Activated CD8-positive, alpha-beta memory T cell treated with anti-CD3 and anti-CD28 coated beads for 48 hours (primary cell): ENCODE measurements at regions not wholly inside any gene's neighbourhood (a gene's known extent, or its start where the extent isn't known, plus 50 kb on each side); places are given as distances from the start of the nearest gene placed in this dataset.
A peak's percentile ranks its signal among the peaks of the same experiment; 100 is the strongest.

ENCODE experiments used
- DNase-seq, 3 experiments: peaks; one replicate each; pipeline ENCODE4 v3.0.0-alpha.2; 2020; ENCODE audit warnings: low read depth in 2 of 3, low spot score in 2 of 3

- no peak for DNase-seq
Observed at GRCh38 chr9:79928661-79929223, 357.0 kb downstream of the TLE4 start.

- no peak for DNase-seq
Observed at GRCh38 chr9:79925326-79925725, 353.6 kb downstream of the TLE4 start.

- no peak for DNase-seq
Observed at GRCh38 chr9:79924836-79925235, 353.1 kb downstream of the TLE4 start.

GRCh38 chr9:79917421-79917820 lies 345.7 kb downstream of the TLE4 start:
- no peak for DNase-seq

GRCh38 chr9:79913867-79914266 lies 342.1 kb downstream of the TLE4 start:
- DNase-seq: no peak

GRCh38 chr9:79912318-79913070 lies 340.7 kb downstream of the TLE4 start:
- no peak for DNase-seq

- no peak for DNase-seq
Observed at GRCh38 chr9:79911724-79912123, 340.0 kb downstream of the TLE4 start.

- no peak for DNase-seq
Observed at GRCh38 chr9:79902825-79903600, 331.2 kb downstream of the TLE4 start.

- no peak for DNase-seq
Observed at GRCh38 chr9:79900754-79901153, 329.0 kb downstream of the TLE4 start.

- no peak for DNase-seq
Observed at GRCh38 chr9:79896390-79896980, 324.7 kb downstream of the TLE4 start.

- DNase-seq: no peak
Observed at GRCh38 chr9:79895232-79895631, 323.5 kb downstream of the TLE4 start.

- no peak for DNase-seq
Observed at GRCh38 chr9:79889369-79889768, 317.6 kb downstream of the TLE4 start.

- DNase-seq: no peak
Observed at GRCh38 chr9:79885093-79885857, 313.5 kb downstream of the TLE4 start.

GRCh38 chr9:79884546-79884945 lies 312.8 kb downstream of the TLE4 start:
- no peak for DNase-seq

GRCh38 chr9:79883073-79883645 lies 311.4 kb downstream of the TLE4 start:
- DNase-seq: peak in 1 of 3 experiments; percentile 18

- no peak for DNase-seq
Observed at GRCh38 chr9:79880626-79881025, 308.9 kb downstream of the TLE4 start.

GRCh38 chr9:79877943-79878602 lies 306.3 kb downstream of the TLE4 start:
- no peak for DNase-seq

- no peak for DNase-seq
Observed at GRCh38 chr9:79868567-79869189, 296.9 kb downstream of the TLE4 start.
